Upper lobe of right lung (tissue), 1 donor: ENCODE measurements at regions not wholly inside any gene's neighbourhood (a gene's known extent, or its start where the extent isn't known, plus 50 kb on each side); places are given as distances from the start of the nearest gene placed in this dataset.

Experiments
- ATAC-seq: fragments of 200-7000 bp; cut with Tn5 transposase; one replicate; pipeline ENCODE4 v1.9.1; 2020; ENCODE audit warnings: mild to moderate bottlenecking, moderate library complexity
- DNase-seq: peaks from one replicate; pipeline ENCODE4 v3.0.0-alpha.2; 2020
- H3K27ac ChIP-seq: fragments of 200-600 bp; one replicate; pipeline ENCODE4 v1.8.0; 2022
- H3K27me3 ChIP-seq: fragments of 200-600 bp; one replicate; pipeline ENCODE4 v1.8.0; 2022; ENCODE audit warnings: mild to moderate bottlenecking
- H3K36me3 ChIP-seq: fragments of 200-600 bp; one replicate; pipeline ENCODE4 v1.8.0; 2022
- H3K4me1 ChIP-seq: fragments of 200-600 bp; one replicate; pipeline ENCODE4 v1.8.0; 2022
- H3K4me3 ChIP-seq: fragments of 200-600 bp; one replicate; pipeline ENCODE4 v1.8.0; 2022; ENCODE audit warnings: mild to moderate bottlenecking
- H3K9me3 ChIP-seq: fragments of 200-600 bp; one replicate; pipeline ENCODE4 v1.8.0; 2022
- CTCF ChIP-seq: fragments of 200-600 bp; IDR thresholded peaks from one replicate; pipeline ENCODE4 v1.8.0; 2022; ENCODE audit warnings: antibody characterized with exemption
- intact Hi-C: fragments of 100-400 bp; cut with DNase I; formaldehyde crosslinking; loops from one replicate; pipeline ENCODE4 v1.11.0; 2022
- donor health status: DM: no; HTN: yes; CAD: no; lungs with severe emphysema.

GRCh38 chr2:7625392-7626138 lies 708.4 kb downstream of the RNF144A start:
- Histone ChIP-seq H3K27me3 (no peaks in the 10 kb centered on the region), H3K4me3 (no peak overlapping the region), H3K36me3 (no peaks in the 10 kb centered on the region), H3K9me3 (no peaks in the 10 kb centered on the region), H3K4me1 (no peaks in the 10 kb centered on the region), H3K27ac (no peak overlapping the region)
- intact Hi-C loops, result no loop called here
- ATAC-seq (no peak), DNase-seq (no peak)
- TF ChIP-seq CTCF, result no peak

- ATAC-seq (no peak), DNase-seq (no peak)
- TF ChIP-seq CTCF, result no peak
- intact Hi-C loops, result no loop called here
- Histone ChIP-seq H3K9me3 (no peaks in the 10 kb centered on the region), H3K36me3 (no peaks in the 10 kb centered on the region), H3K27ac (no peak overlapping the region), H3K4me3 (no peak overlapping the region), H3K4me1 (no peaks in the 10 kb centered on the region), H3K27me3 (no peaks in the 10 kb centered on the region)
Observed at GRCh38 chr2:7626139-7626537, 708.9 kb downstream of the RNF144A start.

GRCh38 chr2:7627583-7627982 lies 710.4 kb downstream of the RNF144A start:
- Histone ChIP-seq H3K27me3 (no peaks in the 10 kb centered on the region), H3K9me3 (no peaks in the 10 kb centered on the region), H3K4me3 (no peak overlapping the region), H3K27ac (no peak overlapping the region), H3K4me1 (no peaks in the 10 kb centered on the region), H3K36me3 (no peaks in the 10 kb centered on the region)
- no peak for DNase-seq
- ATAC-seq, result no peak
- no peak for TF ChIP-seq CTCF
- intact Hi-C loops, result no loop called here

GRCh38 chr2:7632420-7632819 lies 715.2 kb downstream of the RNF144A start:
- ATAC-seq, result no peak
- H3K4me3 ChIP-seq, result no peak overlapping the region
- H3K36me3 ChIP-seq, result no peaks in the 10 kb centered on the region
- intact Hi-C loops, result no loop called here
- H3K27ac ChIP-seq, result no peak overlapping the region
- H3K27me3 ChIP-seq, result no peaks in the 10 kb centered on the region
- no peaks in the 10 kb centered on the region for H3K9me3 ChIP-seq
- no peak for DNase-seq
- H3K4me1 ChIP-seq, result no peaks in the 10 kb centered on the region
- TF ChIP-seq CTCF, result no peak

GRCh38 chr2:7633566-7634153 lies 716.4 kb downstream of the RNF144A start:
- Histone ChIP-seq H3K27me3 (no peaks in the 10 kb centered on the region), H3K4me1 (no peaks in the 10 kb centered on the region), H3K36me3 (no peaks in the 10 kb centered on the region), H3K27ac (no peak overlapping the region), H3K4me3 (no peak overlapping the region), H3K9me3 (no peaks in the 10 kb centered on the region)
- no peak for DNase-seq
- intact Hi-C loops, result no loop called here
- TF ChIP-seq CTCF, result no peak
- no peak for ATAC-seq
